HepG2 (cell line): ENCODE measurements at regions not wholly inside any gene's neighbourhood (a gene's known extent, or its start where the extent isn't known, plus 50 kb on each side); places are given as distances from the start of the nearest gene placed in this dataset.

Experiments used
- ATAC-seq: fragments of 200-7000 bp; cut with Tn5 transposase; 3 replicates; pipeline ENCODE4 v1.9.1; 2020; ENCODE audit warnings: mild to moderate bottlenecking, moderate library complexity
- BruUV-seq: library from RNA; stranded (reverse); fragments of 400-500 nt; replicated peaks from 2 replicates; lab custom pipeline; 2021; lab: Mats Ljungman, UMichigan
- CTCF ChIA-PET: fragments of 300-600 bp; formaldehyde crosslinking; extraction: SDS; loops from one replicate; lab custom pipeline; 2021; ENCODE audit warnings: low total read pairs, inconsistent platforms, low intra/inter-chr PET ratio; lab: Yijun Ruan, JAX
- POLR2A ChIA-PET: fragments of 350-600 bp; sonication (Branson Sonifier 250); formaldehyde crosslinking; loops from one replicate; lab custom pipeline; 2020; ENCODE audit warnings: antibody characterized with exemption, inconsistent platforms; lab: Yijun Ruan, JAX
- DNase-seq: peaks from one replicate; pipeline ENCODE4 v3.0.0-alpha.2; 2015; ENCODE audit warnings: low spot score
- FAIRE-seq: peaks from 3 replicates; lab custom pipeline; 2011; peaks lifted over from hg19 to GRCh38; lab: Jason Lieb, UNC
- H2AFZ ChIP-seq: one replicate; pipeline ENCODE4 v1.6.1; 2011; ENCODE audit warnings: low read length, inconsistent platforms
- H3K27ac ChIP-seq: fragments of 300-600 bp; 3 replicates; pipeline ENCODE4 v1.8.0; 2011; ENCODE audit warnings: mixed run types, mild to moderate bottlenecking, mixed read lengths, low read length, inconsistent platforms; ENCODE audit not compliant: insufficient read depth; ENCODE audit errors: extremely low read length
- H3K27me3 ChIP-seq, 2 experiments: fragments of 200-600 bp in 1 of 2; 2 replicates in 1 of 2; 3 replicates in 1 of 2; pipeline versions ENCODE4 v1.6.0 to v1.8.0; 2011; ENCODE audit warnings: low read length in 2 of 2, mild to moderate bottlenecking in 2 of 2, moderate library complexity in 2 of 2, inconsistent platforms in 1 of 2; ENCODE audit not compliant: insufficient read depth in 2 of 2, control insufficient read depth in 1 of 2
- H3K36me3 ChIP-seq, 2 experiments: fragments of 200-600 bp in 1 of 2; replicated peaks in 1 of 2; 2 replicates in 1 of 2; 3 replicates in 1 of 2; pipeline versions ENCODE4 v1.5.1 to v1.8.0; 2011; ENCODE audit warnings: low read length in 2 of 2, inconsistent platforms in 1 of 2; ENCODE audit not compliant: insufficient read depth in 2 of 2, control insufficient read depth in 1 of 2
- H3K4me1 ChIP-seq: 2 replicates; pipeline ENCODE4 v1.5.1; 2012; ENCODE audit warnings: low read length, inconsistent platforms; ENCODE audit not compliant: insufficient read depth
- H3K4me2 ChIP-seq: 2 replicates; pipeline ENCODE4 v1.6.0; 2011; ENCODE audit warnings: low read depth, low read length, inconsistent platforms
- H3K4me3 ChIP-seq, 3 experiments: fragments of 200-600 bp in 1 of 3; sonication (generic), shearing (Covaris generic) in 1 of 3; replicated peaks in 1 of 3; 2 replicates each; pipeline ENCODE4 v1.5.1; 2011 to 2016; ENCODE audit warnings: low read length in 3 of 3, inconsistent platforms in 2 of 3, low read depth in 2 of 3, mild to moderate bottlenecking in 2 of 3, control low read depth in 1 of 3, mixed read lengths in 1 of 3; ENCODE audit not compliant: insufficient read depth in 1 of 3
- H3K79me2 ChIP-seq: one replicate; pipeline ENCODE4 v1.6.1; 2011; ENCODE audit warnings: low read length, inconsistent platforms; ENCODE audit not compliant: insufficient read depth
- H3K9ac ChIP-seq: 2 replicates; pipeline ENCODE4 v1.6.0; 2011; ENCODE audit warnings: mild to moderate bottlenecking, low read depth, low read length, inconsistent platforms; ENCODE audit not compliant: insufficient read depth
- H3K9me3 ChIP-seq: 2 replicates; pipeline ENCODE4 v1.5.1; 2012; ENCODE audit warnings: mild to moderate bottlenecking, low read length
- H4K20me1 ChIP-seq: 2 replicates; pipeline ENCODE4 v1.6.0; 2011; ENCODE audit warnings: inconsistent platforms, mild to moderate bottlenecking, low read length, moderate library complexity; ENCODE audit not compliant: insufficient read depth
- FOXK1 ChIP-seq: sonication (generic); formaldehyde crosslinking; IDR thresholded peaks from 2 replicates; pipeline ENCODE4 v1.4.0; 2020; ENCODE audit warnings: low read depth, missing genetic modification reagents, borderline replicate concordance
- JUNB ChIP-seq: sonication (generic); formaldehyde crosslinking; IDR thresholded peaks from 2 replicates; pipeline ENCODE4 v1.8.0; 2022; ENCODE audit warnings: missing genetic modification reagents, mild to moderate bottlenecking, borderline replicate concordance
- MIER3 ChIP-seq: IDR thresholded peaks from 2 replicates; pipeline ENCODE4 v1.6.1; 2016; ENCODE audit warnings: missing compliant biosample characterization, borderline replicate concordance
- SAFB2 ChIP-seq: sonication (generic); formaldehyde crosslinking; IDR thresholded peaks from 2 replicates; pipeline ENCODE4 v1.5.1; 2020; ENCODE audit warnings: missing genetic modification reagents, low read depth, mild to moderate bottlenecking, borderline replicate concordance
- SPEN ChIP-seq: sonication (generic); formaldehyde crosslinking; IDR thresholded peaks from 2 replicates; pipeline ENCODE4 v1.5.1; 2020; ENCODE audit warnings: low read depth, mild to moderate bottlenecking, missing genetic modification reagents
- TBP ChIP-seq: sonication (generic); formaldehyde crosslinking; IDR thresholded peaks from 2 replicates; pipeline ENCODE4 v1.5.0; 2020; ENCODE audit warnings: missing genetic modification reagents
- U2AF2 ChIP-seq: fragments of 200-400 bp; formaldehyde crosslinking; IDR thresholded peaks from 2 replicates; pipeline ENCODE4 v1.6.1; 2017; ENCODE audit warnings: low read depth, mild to moderate bottlenecking, low read length
- ZNF143 ChIP-seq: sonication (generic); formaldehyde crosslinking; IDR thresholded peaks from 2 replicates; pipeline ENCODE4 v1.4.0; 2020; ENCODE audit warnings: missing genetic modification reagents
- ZNF329 ChIP-seq: sonication (generic); formaldehyde crosslinking; IDR thresholded peaks from 2 replicates; pipeline ENCODE4 v1.9.0; 2021; ENCODE audit warnings: low read depth, mild to moderate bottlenecking, missing genetic modification reagents
- ZNF44 ChIP-seq: sonication (generic); formaldehyde crosslinking; IDR thresholded peaks from 2 replicates; pipeline ENCODE4 v1.5.1; 2020; ENCODE audit warnings: mild to moderate bottlenecking, missing genetic modification reagents
- ZNF567 ChIP-seq: sonication (generic); formaldehyde crosslinking; IDR thresholded peaks from 2 replicates; pipeline ENCODE4 v1.8.1; 2023; ENCODE audit warnings: mild to moderate bottlenecking, missing genetic modification reagents, borderline replicate concordance
- ZNF569 ChIP-seq: sonication (generic); formaldehyde crosslinking; IDR thresholded peaks from 2 replicates; pipeline ENCODE4 v1.5.0; 2020; ENCODE audit warnings: mild to moderate bottlenecking, missing genetic modification reagents, moderate library complexity, borderline replicate concordance
- ZNF589 ChIP-seq: sonication (generic); formaldehyde crosslinking; conservative IDR thresholded peaks from 2 replicates; pipeline ENCODE4 v1.8.0; 2022; ENCODE audit warnings: mild to moderate bottlenecking, moderate library complexity, missing genetic modification reagents
- ZNF615 ChIP-seq: sonication (generic); formaldehyde crosslinking; IDR thresholded peaks from 2 replicates; pipeline ENCODE4 v1.5.0; 2020; ENCODE audit warnings: mild to moderate bottlenecking, missing genetic modification reagents, borderline replicate concordance
- WGBS: methylation state at CpG from one replicate; pipeline ENCODE4 v1.1.6; 2017; ENCODE audit warnings: low lambda C conversion rate; 5-methylcytosine and 5-hydroxymethylcytosine counted together
- in situ Hi-C: cut with HindIII; loops from 2 replicates; pipeline ENCODE4 v1.10.0; 2017; ENCODE audit warnings: low pct_unique_long_range_greater_than_20kb; ENCODE audit not compliant: extremely low pct_ligation_motif_present
- intact Hi-C: fragments of 100-400 bp; cut with micrococcal nuclease; formaldehyde crosslinking; loops from one replicate; pipeline ENCODE4 v1.10.0; 2022; ENCODE audit not compliant: unreplicated experiment
- TF ChIP-seq, protein P1 (sequence below): sonication (generic); formaldehyde crosslinking; IDR thresholded peaks from 2 replicates; pipeline ENCODE4 v1.5.1; 2020; ENCODE audit warnings: mild to moderate bottlenecking, moderate library complexity, missing genetic modification reagents
- TF ChIP-seq, protein P2 (sequence below): sonication (generic); formaldehyde crosslinking; IDR thresholded peaks from 2 replicates; pipeline ENCODE4 v1.8.0; 2022; ENCODE audit warnings: mild to moderate bottlenecking, missing genetic modification reagents, moderate library complexity
- TF ChIP-seq, protein P3 (sequence below): sonication (generic); formaldehyde crosslinking; IDR thresholded peaks from 2 replicates; pipeline ENCODE4 v1.4.0; 2020; ENCODE audit warnings: missing genetic modification reagents
- TF ChIP-seq, protein P4 (sequence below): sonication (generic); formaldehyde crosslinking; IDR thresholded peaks from 2 replicates; pipeline ENCODE4 v1.4.0; 2020; ENCODE audit warnings: missing genetic modification reagents, mild to moderate bottlenecking, borderline replicate concordance

DNA sequence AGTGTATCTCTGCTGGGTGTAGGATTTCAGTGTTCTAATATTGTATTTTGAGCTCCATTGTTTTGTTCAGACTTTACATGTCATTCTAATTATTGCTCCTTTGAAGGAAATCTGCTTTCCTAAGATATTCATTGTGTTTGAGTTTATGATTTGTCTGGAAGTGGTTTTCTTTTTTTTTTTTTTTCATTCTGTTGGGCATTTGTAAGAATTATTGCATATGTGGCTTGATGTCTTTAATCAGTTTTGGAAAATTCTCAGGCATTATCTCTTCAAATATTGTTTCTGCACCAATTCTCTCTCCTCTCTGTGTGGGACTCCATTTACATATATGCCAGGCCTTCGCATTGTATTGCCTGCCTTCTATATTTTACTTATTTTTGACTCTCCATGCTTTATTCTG, 65.8 kb upstream of the RNU6-1 start:
- 100% methylated on average over 1 of the region's 1 CpG for WGBS
- H2AFZ ChIP-seq: no peak overlapping the region
- DNase-seq (no peak), ATAC-seq (no peak), FAIRE-seq (no peak)
- no peak overlapping the region for H3K4me2 ChIP-seq
- peaks cover 12% of the 10 kb centered on the region for H3K9me3 ChIP-seq
- no peaks in the 10 kb centered on the region for H4K20me1 ChIP-seq
- TF ChIP-seq, protein P1, sequence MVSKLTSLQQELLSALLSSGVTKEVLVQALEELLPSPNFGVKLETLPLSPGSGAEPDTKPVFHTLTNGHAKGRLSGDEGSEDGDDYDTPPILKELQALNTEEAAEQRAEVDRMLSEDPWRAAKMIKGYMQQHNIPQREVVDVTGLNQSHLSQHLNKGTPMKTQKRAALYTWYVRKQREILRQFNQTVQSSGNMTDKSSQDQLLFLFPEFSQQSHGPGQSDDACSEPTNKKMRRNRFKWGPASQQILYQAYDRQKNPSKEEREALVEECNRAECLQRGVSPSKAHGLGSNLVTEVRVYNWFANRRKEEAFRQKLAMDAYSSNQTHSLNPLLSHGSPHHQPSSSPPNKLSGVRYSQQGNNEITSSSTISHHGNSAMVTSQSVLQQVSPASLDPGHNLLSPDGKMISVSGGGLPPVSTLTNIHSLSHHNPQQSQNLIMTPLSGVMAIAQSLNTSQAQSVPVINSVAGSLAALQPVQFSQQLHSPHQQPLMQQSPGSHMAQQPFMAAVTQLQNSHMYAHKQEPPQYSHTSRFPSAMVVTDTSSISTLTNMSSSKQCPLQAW: no peak
- no peak for TF ChIP-seq ZNF143 (CRISPR knock-in tag)
- no peak for TF ChIP-seq ZNF569 (CRISPR knock-in tag)
- no peak for TF ChIP-seq U2AF2
- no peak for TF ChIP-seq SPEN
- no peak for TF ChIP-seq MIER3 (CRISPR knock-in tag)
- TF ChIP-seq ZNF567: no peak
- TF ChIP-seq SAFB2 (CRISPR knock-in tag): no peak
- no peak for TF ChIP-seq TBP (CRISPR knock-in tag)
- TF ChIP-seq, protein P2, sequence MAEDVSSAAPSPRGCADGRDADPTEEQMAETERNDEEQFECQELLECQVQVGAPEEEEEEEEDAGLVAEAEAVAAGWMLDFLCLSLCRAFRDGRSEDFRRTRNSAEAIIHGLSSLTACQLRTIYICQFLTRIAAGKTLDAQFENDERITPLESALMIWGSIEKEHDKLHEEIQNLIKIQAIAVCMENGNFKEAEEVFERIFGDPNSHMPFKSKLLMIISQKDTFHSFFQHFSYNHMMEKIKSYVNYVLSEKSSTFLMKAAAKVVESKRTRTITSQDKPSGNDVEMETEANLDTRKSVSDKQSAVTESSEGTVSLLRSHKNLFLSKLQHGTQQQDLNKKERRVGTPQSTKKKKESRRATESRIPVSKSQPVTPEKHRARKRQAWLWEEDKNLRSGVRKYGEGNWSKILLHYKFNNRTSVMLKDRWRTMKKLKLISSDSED (CRISPR knock-in tag): no peak
- no peak for TF ChIP-seq ZNF615
- TF ChIP-seq FOXK1 (CRISPR knock-in tag): no peak
- TF ChIP-seq, protein P3, sequence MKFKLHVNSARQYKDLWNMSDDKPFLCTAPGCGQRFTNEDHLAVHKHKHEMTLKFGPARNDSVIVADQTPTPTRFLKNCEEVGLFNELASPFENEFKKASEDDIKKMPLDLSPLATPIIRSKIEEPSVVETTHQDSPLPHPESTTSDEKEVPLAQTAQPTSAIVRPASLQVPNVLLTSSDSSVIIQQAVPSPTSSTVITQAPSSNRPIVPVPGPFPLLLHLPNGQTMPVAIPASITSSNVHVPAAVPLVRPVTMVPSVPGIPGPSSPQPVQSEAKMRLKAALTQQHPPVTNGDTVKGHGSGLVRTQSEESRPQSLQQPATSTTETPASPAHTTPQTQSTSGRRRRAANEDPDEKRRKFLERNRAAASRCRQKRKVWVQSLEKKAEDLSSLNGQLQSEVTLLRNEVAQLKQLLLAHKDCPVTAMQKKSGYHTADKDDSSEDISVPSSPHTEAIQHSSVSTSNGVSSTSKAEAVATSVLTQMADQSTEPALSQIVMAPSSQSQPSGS (CRISPR knock-in tag): no peak
- TF ChIP-seq, protein P4, sequence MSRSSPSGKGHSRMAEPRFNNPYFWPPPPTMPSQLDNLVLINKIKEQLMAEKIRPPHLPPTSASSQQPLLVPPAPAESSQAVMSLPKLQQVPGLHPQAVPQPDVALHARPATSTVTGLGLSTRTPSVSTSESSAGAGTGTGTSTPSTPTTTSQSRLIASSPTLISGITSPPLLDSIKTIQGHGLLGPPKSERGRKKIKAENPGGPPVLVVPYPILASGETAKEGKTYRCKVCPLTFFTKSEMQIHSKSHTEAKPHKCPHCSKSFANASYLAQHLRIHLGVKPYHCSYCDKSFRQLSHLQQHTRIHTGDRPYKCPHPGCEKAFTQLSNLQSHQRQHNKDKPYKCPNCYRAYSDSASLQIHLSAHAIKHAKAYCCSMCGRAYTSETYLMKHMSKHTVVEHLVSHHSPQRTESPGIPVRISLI (CRISPR knock-in tag): no peak
- TF ChIP-seq ZNF589 (CRISPR knock-in tag): no peak
- TF ChIP-seq ZNF44 (CRISPR knock-in tag): no peak
- no peak for TF ChIP-seq ZNF329
- no peak for TF ChIP-seq JUNB (CRISPR knock-in tag)
- H3K9ac ChIP-seq: no peak overlapping the region
- ChIA-PET POLR2A (no interaction called here), CTCF (interaction anchor here (1.5 kb wide), 1 partner anchor 42 kb away, joined by 4 read pairs; no protein-coding TSS in a partner anchor)
- H3K4me3 ChIP-seq: no peak overlapping the region
- peaks cover 29% of the 10 kb centered on the region for H3K4me1 ChIP-seq
- in situ Hi-C loops (no loop called here), intact Hi-C loops (no loop called here)
- no TSS peak for BruUV-seq
- H3K27ac ChIP-seq: no peak overlapping the region
- H3K79me2 ChIP-seq: no peaks in the 10 kb centered on the region
- no peaks in the 10 kb centered on the region for H3K27me3 ChIP-seq
- H3K36me3 ChIP-seq: no peaks in the 10 kb centered on the region
